GM23338 (cell line): ENCODE measurements at regions not wholly inside any gene's neighbourhood (a gene's known extent, or its start where the extent isn't known, plus 50 kb on each side); places are given as distances from the start of the nearest gene placed in this dataset.

Experiments
- ATAC-seq: fragments of 200-7000 bp; cut with Tn5 transposase; 3 replicates; pipeline ENCODE4 v1.9.1; 2020
- DNase-seq: peaks from one replicate; pipeline ENCODE4 v3.0.0-alpha.2; 2015; ENCODE audit warnings: low spot score
- H2AFZ ChIP-seq: fragments of 200-600 bp; sonication (generic); 2 replicates; pipeline ENCODE4 v1.8.0; 2016; ENCODE audit warnings: antibody characterized with exemption, mild to moderate bottlenecking, moderate library complexity
- H3F3A ChIP-seq: fragments of 200-600 bp; sonication (generic); replicated peaks from 2 replicates; pipeline ENCODE4 v1.8.0; 2017; ENCODE audit warnings: antibody characterized with exemption, mixed run types, low read depth
- H3K27ac ChIP-seq: fragments of 200-600 bp; sonication (generic); 2 replicates; pipeline ENCODE4 v1.6.1; 2016; ENCODE audit warnings: low read depth
- H3K27me3 ChIP-seq: fragments of 200-600 bp; sonication (generic); 2 replicates; pipeline ENCODE4 v1.8.0; 2016; ENCODE audit warnings: mild to moderate bottlenecking, mixed run types, moderate library complexity; ENCODE audit not compliant: insufficient read depth
- H3K36me3 ChIP-seq: fragments of 200-600 bp; sonication (generic); 2 replicates; pipeline ENCODE4 v1.8.0; 2016; ENCODE audit warnings: mild to moderate bottlenecking; ENCODE audit not compliant: insufficient read depth
- H3K4me1 ChIP-seq: fragments of 200-600 bp; sonication (generic); 2 replicates; pipeline ENCODE4 v1.8.0; 2016; ENCODE audit warnings: mild to moderate bottlenecking, moderate library complexity; ENCODE audit not compliant: insufficient read depth
- H3K4me2 ChIP-seq: fragments of 200-600 bp; sonication (generic); 2 replicates; pipeline ENCODE4 v1.7.1; 2017; ENCODE audit warnings: mixed run types
- H3K4me3 ChIP-seq: fragments of 200-600 bp; sonication (generic); 2 replicates; pipeline ENCODE4 v1.6.1; 2016; ENCODE audit warnings: mixed run types
- H3K79me2 ChIP-seq: fragments of 200-600 bp; sonication (generic); replicated peaks from 2 replicates; pipeline ENCODE4 v1.8.0; 2017; ENCODE audit warnings: mild to moderate bottlenecking; ENCODE audit not compliant: insufficient read depth
- H3K9me2 ChIP-seq: fragments of 200-600 bp; sonication (generic); 2 replicates; pipeline ENCODE4 v1.8.0; 2017; ENCODE audit not compliant: insufficient read depth
- H4K20me1 ChIP-seq: fragments of 200-600 bp; sonication (generic); replicated peaks from 2 replicates; pipeline ENCODE4 v1.8.0; 2017; ENCODE audit warnings: mild to moderate bottlenecking; ENCODE audit not compliant: insufficient read depth
- H3K27ac Mint-ChIP-seq: 2 replicates; pipeline ENCODE4 v1.8.0; 2020; ENCODE audit warnings: inconsistent platforms, mild to moderate bottlenecking, moderate library complexity, mixed read lengths
- H3K27me3 Mint-ChIP-seq: 3 replicates; pipeline ENCODE4 v1.8.0; 2022; ENCODE audit warnings: low read depth, mild to moderate bottlenecking, moderate library complexity, mixed read lengths, inconsistent platforms; ENCODE audit not compliant: insufficient read depth, poor library complexity
- H3K36me3 Mint-ChIP-seq: 3 replicates; pipeline ENCODE4 v1.8.0; 2021; ENCODE audit warnings: low read depth, mild to moderate bottlenecking, inconsistent platforms, moderate library complexity, mixed read lengths
- H3K4me1 Mint-ChIP-seq: 3 replicates; pipeline ENCODE4 v1.8.0; 2020; ENCODE audit warnings: mild to moderate bottlenecking, inconsistent platforms, mixed read lengths
- H3K4me3 Mint-ChIP-seq: 3 replicates; pipeline ENCODE4 v1.8.0; 2021; ENCODE audit warnings: moderate library complexity, mild to moderate bottlenecking, inconsistent platforms, mixed read lengths
- H3K9me3 Mint-ChIP-seq: 3 replicates; pipeline ENCODE4 v1.8.0; 2020; ENCODE audit warnings: moderate library complexity, mild to moderate bottlenecking, inconsistent platforms, mixed read lengths
- CREB1 ChIP-seq: fragments of 250-450 bp; sonication (Bioruptor Pico); IDR thresholded peaks from 2 replicates; pipeline ENCODE4 v1.5.0; 2020; ENCODE audit warnings: low read depth, mild to moderate bottlenecking, moderate library complexity
- EZH2 ChIP-seq: fragments of 200-600 bp; sonication (generic); IDR thresholded peaks from one replicate; pipeline ENCODE4 v1.8.0; 2017; ENCODE audit warnings: antibody characterized with exemption, mild to moderate bottlenecking, low read depth; ENCODE audit not compliant: unreplicated experiment
- EZH2phosphoT487 ChIP-seq: fragments of 200-600 bp; sonication (generic); IDR thresholded peaks from one replicate; pipeline ENCODE4 v1.8.1; 2018; ENCODE audit warnings: antibody characterized with exemption; ENCODE audit not compliant: unreplicated experiment
- ZNF331 ChIP-seq: fragments of 250-450 bp; sonication (Bioruptor Pico); IDR thresholded peaks from 2 replicates; pipeline ENCODE4 v1.5.0; 2020; ENCODE audit warnings: low read depth, mild to moderate bottlenecking, moderate library complexity
- TF ChIP-seq, protein P1 (sequence below), 2 experiments: fragments of 200-600 bp in 1 of 2; sonication (generic) in 1 of 2; conservative IDR thresholded peaks; 2 replicates each; pipeline versions ENCODE4 v1.5.1 to v1.6.1; 2016 to 2017; ENCODE audit warnings: antibody characterized with exemption in 2 of 2, low read depth in 2 of 2, mild to moderate bottlenecking in 2 of 2, moderate library complexity in 1 of 2
- TF ChIP-seq, protein P2 (sequence below): IDR thresholded peaks from 2 replicates; pipeline ENCODE4 v1.6.1; 2016; ENCODE audit warnings: antibody characterized with exemption
- TF ChIP-seq, protein P3 (sequence below): fragments of 250-450 bp; sonication (Bioruptor Pico); IDR thresholded peaks from 2 replicates; pipeline ENCODE4 v1.5.0; 2020; ENCODE audit warnings: mild to moderate bottlenecking, moderate library complexity

DNA sequence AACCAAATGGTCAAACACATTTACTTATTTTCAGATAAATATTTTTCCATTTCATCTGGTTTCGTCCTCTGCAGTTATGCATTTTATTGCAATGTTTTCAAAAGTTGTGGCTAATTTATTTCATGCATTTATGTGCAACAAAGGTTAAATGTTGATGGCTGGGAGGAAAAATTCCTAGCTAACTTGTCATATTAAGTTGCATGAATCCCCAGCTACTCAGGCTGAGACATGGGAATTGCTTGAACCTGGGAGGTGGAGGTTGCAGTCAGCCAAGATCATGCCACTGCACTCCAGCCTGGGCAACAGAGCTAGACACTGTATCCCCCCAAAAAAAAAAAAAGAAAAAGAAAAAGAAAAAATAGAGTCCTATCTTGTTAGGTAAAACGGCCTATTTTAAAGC, 1862.4 kb upstream of the RAG2 start:
- H3K4me1 ChIP-seq = no peaks in the 10 kb centered on the region

GRCh38 chr11:38456371-38456770, 1858.3 kb upstream of the RAG2 start:
- Histone ChIP-seq H3K27me3 (no peaks in the 10 kb centered on the region), H3K4me3 (no peak overlapping the region), H3K9me2 (no peaks in the 10 kb centered on the region), H3F3A (no peaks in the 10 kb centered on the region), H3K36me3 (no peaks in the 10 kb centered on the region), H3K27ac (no peak overlapping the region), H3K4me1 (no peaks in the 10 kb centered on the region), H2AFZ (no peak overlapping the region), H4K20me1 (no peaks in the 10 kb centered on the region), H3K4me2 (no peak overlapping the region), H3K79me2 (no peaks in the 10 kb centered on the region)
- H3K27ac Mint-ChIP-seq = no peak overlapping the region
- peaks cover 3% of the 10 kb centered on the region; the same call in 2 of the 3 replicates for H3K4me1 Mint-ChIP-seq
- no peaks in the 10 kb centered on the region for H3K9me3 Mint-ChIP-seq
- no peak for TF ChIP-seq EZH2
- DNase-seq (no peak), ATAC-seq (no peak)
- no peak overlapping the region for H3K4me3 Mint-ChIP-seq
- no peaks in the 10 kb centered on the region for H3K27me3 Mint-ChIP-seq
- no peaks in the 10 kb centered on the region for H3K36me3 Mint-ChIP-seq

More for the DNA sequence above, 1862.4 kb upstream of the RAG2 start:
- Mint-ChIP-seq H3K27me3 (no peaks in the 10 kb centered on the region), H3K9me3 (no peaks in the 10 kb centered on the region), H3K4me3 (no peak overlapping the region), H3K27ac (no peak overlapping the region), H3K36me3 (no peaks in the 10 kb centered on the region), H3K4me1 (no peaks in the 10 kb centered on the region)
- Histone ChIP-seq H4K20me1 (no peaks in the 10 kb centered on the region), H3F3A (no peaks in the 10 kb centered on the region), H3K36me3 (no peaks in the 10 kb centered on the region), H3K4me3 (no peak overlapping the region), H3K79me2 (no peaks in the 10 kb centered on the region), H3K27me3 (no peaks in the 10 kb centered on the region), H3K4me2 (no peak overlapping the region), H2AFZ (no peak overlapping the region), H3K9me2 (no peaks in the 10 kb centered on the region), H3K27ac (no peak overlapping the region)
- ATAC-seq (no peak), DNase-seq (no peak)
- TF ChIP-seq, protein P1, sequence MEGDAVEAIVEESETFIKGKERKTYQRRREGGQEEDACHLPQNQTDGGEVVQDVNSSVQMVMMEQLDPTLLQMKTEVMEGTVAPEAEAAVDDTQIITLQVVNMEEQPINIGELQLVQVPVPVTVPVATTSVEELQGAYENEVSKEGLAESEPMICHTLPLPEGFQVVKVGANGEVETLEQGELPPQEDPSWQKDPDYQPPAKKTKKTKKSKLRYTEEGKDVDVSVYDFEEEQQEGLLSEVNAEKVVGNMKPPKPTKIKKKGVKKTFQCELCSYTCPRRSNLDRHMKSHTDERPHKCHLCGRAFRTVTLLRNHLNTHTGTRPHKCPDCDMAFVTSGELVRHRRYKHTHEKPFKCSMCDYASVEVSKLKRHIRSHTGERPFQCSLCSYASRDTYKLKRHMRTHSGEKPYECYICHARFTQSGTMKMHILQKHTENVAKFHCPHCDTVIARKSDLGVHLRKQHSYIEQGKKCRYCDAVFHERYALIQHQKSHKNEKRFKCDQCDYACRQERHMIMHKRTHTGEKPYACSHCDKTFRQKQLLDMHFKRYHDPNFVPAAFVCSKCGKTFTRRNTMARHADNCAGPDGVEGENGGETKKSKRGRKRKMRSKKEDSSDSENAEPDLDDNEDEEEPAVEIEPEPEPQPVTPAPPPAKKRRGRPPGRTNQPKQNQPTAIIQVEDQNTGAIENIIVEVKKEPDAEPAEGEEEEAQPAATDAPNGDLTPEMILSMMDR (conservative IDR thresholded peaks at IDR 0.05; ENCODE audit: low read depth in 2 of 2) = no peak
- TF ChIP-seq, protein P2, sequence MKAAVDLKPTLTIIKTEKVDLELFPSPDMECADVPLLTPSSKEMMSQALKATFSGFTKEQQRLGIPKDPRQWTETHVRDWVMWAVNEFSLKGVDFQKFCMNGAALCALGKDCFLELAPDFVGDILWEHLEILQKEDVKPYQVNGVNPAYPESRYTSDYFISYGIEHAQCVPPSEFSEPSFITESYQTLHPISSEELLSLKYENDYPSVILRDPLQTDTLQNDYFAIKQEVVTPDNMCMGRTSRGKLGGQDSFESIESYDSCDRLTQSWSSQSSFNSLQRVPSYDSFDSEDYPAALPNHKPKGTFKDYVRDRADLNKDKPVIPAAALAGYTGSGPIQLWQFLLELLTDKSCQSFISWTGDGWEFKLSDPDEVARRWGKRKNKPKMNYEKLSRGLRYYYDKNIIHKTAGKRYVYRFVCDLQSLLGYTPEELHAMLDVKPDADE = no peak

DNA sequence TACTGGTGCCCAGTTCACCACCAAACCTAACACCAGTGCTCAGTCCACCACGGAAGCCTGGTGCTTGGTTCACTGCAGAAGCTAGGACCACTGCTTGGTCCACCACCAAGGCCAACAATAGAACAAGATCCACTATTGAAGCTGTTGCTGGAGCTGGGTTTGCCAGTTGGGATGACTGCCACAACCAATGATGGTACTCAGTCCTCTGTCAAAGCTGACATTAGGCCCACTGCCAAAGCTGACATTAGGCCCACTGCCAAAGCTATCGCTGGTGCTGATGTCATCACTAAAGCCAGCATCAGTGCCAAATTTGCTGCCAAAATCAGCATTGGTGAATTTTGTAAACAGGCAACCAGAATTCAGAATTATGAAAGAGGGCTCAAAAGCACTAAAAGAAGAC, 1850.2 kb upstream of the RAG2 start:
- Mint-ChIP-seq H3K36me3 (no peaks in the 10 kb centered on the region), H3K4me3 (no peak overlapping the region), H3K4me1 (peaks cover 10% of the 10 kb centered on the region; the same call in 2 of the 3 replicates), H3K27ac (no peak overlapping the region), H3K27me3 (no peaks in the 10 kb centered on the region), H3K9me3 (no peaks in the 10 kb centered on the region)
- Histone ChIP-seq H3F3A (no peaks in the 10 kb centered on the region), H3K27me3 (no peaks in the 10 kb centered on the region), H3K79me2 (no peaks in the 10 kb centered on the region), H3K4me1 (no peaks in the 10 kb centered on the region), H4K20me1 (no peaks in the 10 kb centered on the region), H3K4me2 (no peak overlapping the region), H3K27ac (no peak overlapping the region), H3K36me3 (no peaks in the 10 kb centered on the region), H2AFZ (no peak overlapping the region), H3K9me2 (no peaks in the 10 kb centered on the region), H3K4me3 (no peak overlapping the region)
- DNase-seq = no peak
- ATAC-seq = no peak
- no peak for TF ChIP-seq CREB1 (CRISPR knock-in tag)
- TF ChIP-seq, protein P2 = no peak
- TF ChIP-seq, protein P3, sequence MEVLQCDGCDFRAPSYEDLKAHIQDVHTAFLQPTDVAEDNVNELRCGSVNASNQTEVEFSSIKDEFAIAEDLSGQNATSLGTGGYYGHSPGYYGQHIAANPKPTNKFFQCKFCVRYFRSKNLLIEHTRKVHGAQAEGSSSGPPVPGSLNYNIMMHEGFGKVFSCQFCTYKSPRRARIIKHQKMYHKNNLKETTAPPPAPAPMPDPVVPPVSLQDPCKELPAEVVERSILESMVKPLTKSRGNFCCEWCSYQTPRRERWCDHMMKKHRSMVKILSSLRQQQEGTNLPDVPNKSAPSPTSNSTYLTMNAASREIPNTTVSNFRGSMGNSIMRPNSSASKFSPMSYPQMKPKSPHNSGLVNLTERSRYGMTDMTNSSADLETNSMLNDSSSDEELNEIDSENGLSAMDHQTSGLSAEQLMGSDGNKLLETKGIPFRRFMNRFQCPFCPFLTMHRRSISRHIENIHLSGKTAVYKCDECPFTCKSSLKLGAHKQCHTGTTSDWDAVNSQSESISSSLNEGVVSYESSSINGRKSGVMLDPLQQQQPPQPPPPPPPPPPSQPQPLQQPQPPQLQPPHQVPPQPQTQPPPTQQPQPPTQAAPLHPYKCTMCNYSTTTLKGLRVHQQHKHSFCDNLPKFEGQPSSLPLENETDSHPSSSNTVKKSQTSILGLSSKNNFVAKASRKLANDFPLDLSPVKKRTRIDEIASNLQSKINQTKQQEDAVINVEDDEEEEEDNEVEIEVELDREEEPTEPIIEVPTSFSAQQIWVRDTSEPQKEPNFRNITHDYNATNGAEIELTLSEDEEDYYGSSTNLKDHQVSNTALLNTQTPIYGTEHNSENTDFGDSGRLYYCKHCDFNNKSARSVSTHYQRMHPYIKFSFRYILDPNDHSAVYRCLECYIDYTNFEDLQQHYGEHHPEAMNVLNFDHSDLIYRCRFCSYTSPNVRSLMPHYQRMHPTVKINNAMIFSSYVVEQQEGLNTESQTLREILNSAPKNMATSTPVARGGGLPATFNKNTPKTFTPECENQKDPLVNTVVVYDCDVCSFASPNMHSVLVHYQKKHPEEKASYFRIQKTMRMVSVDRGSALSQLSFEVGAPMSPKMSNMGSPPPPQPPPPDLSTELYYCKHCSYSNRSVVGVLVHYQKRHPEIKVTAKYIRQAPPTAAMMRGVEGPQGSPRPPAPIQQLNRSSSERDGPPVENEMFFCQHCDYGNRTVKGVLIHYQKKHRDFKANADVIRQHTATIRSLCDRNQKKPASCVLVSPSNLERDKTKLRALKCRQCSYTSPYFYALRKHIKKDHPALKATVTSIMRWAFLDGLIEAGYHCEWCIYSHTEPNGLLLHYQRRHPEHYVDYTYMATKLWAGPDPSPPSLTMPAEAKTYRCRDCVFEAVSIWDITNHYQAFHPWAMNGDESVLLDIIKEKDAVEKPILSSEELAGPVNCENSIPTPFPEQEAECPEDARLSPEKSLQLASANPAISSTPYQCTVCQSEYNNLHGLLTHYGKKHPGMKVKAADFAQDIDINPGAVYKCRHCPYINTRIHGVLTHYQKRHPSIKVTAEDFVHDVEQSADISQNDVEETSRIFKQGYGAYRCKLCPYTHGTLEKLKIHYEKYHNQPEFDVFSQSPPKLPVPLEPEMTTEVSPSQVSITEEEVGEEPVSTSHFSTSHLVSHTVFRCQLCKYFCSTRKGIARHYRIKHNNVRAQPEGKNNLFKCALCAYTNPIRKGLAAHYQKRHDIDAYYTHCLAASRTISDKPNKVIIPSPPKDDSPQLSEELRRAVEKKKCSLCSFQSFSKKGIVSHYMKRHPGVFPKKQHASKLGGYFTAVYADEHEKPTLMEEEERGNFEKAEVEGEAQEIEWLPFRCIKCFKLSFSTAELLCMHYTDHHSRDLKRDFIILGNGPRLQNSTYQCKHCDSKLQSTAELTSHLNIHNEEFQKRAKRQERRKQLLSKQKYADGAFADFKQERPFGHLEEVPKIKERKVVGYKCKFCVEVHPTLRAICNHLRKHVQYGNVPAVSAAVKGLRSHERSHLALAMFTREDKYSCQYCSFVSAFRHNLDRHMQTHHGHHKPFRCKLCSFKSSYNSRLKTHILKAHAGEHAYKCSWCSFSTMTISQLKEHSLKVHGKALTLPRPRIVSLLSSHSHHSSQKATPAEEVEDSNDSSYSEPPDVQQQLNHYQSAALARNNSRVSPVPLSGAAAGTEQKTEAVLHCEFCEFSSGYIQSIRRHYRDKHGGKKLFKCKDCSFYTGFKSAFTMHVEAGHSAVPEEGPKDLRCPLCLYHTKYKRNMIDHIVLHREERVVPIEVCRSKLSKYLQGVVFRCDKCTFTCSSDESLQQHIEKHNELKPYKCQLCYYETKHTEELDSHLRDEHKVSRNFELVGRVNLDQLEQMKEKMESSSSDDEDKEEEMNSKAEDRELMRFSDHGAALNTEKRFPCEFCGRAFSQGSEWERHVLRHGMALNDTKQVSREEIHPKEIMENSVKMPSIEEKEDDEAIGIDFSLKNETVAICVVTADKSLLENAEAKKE (CRISPR knock-in tag) = no peak
- no peak for TF ChIP-seq ZNF331 (CRISPR knock-in tag)
- no peak for TF ChIP-seq EZH2phosphoT487
